Mesothelial cell of epicardium (in vitro differentiated cells): ENCODE measurements at regions not wholly inside any gene's neighbourhood (a gene's known extent, or its start where the extent isn't known, plus 50 kb on each side); places are given as distances from the start of the nearest gene placed in this dataset.

ENCODE experiments used
- DNase-seq, 2 experiments: peaks; one replicate each; pipeline ENCODE4 v3.0.0; 2021; ENCODE audit warnings: low spot score in 2 of 2; ENCODE audit not compliant: unreplicated experiment in 2 of 2
- H3K27ac Mint-ChIP-seq: 2 replicates; pipeline ENCODE4 v1.8.0; 2021; ENCODE audit warnings: mixed read lengths
- H3K27me3 Mint-ChIP-seq: 2 replicates; pipeline ENCODE4 v1.8.0; 2021; ENCODE audit warnings: low read depth, mixed read lengths
- H3K36me3 Mint-ChIP-seq: 2 replicates; pipeline ENCODE4 v1.8.0; 2021; ENCODE audit warnings: mixed read lengths
- H3K4me1 Mint-ChIP-seq: 2 replicates; pipeline ENCODE4 v1.8.0; 2021; ENCODE audit warnings: mixed read lengths
- H3K4me3 Mint-ChIP-seq: 2 replicates; pipeline ENCODE4 v1.8.0; 2021; ENCODE audit warnings: mild to moderate bottlenecking, moderate library complexity, mixed read lengths
- H3K9me3 Mint-ChIP-seq: 2 replicates; pipeline ENCODE4 v1.8.0; 2021; ENCODE audit warnings: mixed read lengths
- TF ChIP-seq, protein P1 (sequence below): fragments of 200-600 bp; sonication (generic); IDR thresholded peaks from one replicate; pipeline ENCODE4 v1.5.0; 2021; ENCODE audit warnings: antibody characterized with exemption; ENCODE audit not compliant: unreplicated experiment

DNA sequence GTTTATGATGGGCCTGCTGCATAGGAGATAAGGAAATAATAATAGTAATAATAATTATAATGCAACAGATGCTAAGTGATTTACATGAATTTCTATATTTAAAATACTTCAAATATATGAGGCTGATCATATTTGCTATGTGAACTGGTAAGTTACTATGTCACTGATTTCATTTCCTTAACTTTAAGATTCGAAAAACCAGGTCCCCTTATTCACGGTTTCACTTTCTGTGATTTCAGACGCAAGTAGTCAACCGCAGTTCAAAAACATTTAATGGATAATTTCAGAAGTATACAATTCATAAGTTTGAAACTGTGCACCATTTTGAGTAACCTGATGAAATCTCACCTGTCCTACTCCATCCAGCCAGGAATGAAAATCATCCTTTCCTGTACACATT is 1697.1 kb upstream of the LRRTM1 start:
- Mint-ChIP-seq H3K9me3 (no peaks in the 10 kb centered on the region), H3K4me1 (no peaks in the 10 kb centered on the region), H3K4me3 (no peak overlapping the region), H3K27me3 (no peaks in the 10 kb centered on the region), H3K36me3 (no peaks in the 10 kb centered on the region), H3K27ac (no peak overlapping the region)
- TF ChIP-seq, protein P1, sequence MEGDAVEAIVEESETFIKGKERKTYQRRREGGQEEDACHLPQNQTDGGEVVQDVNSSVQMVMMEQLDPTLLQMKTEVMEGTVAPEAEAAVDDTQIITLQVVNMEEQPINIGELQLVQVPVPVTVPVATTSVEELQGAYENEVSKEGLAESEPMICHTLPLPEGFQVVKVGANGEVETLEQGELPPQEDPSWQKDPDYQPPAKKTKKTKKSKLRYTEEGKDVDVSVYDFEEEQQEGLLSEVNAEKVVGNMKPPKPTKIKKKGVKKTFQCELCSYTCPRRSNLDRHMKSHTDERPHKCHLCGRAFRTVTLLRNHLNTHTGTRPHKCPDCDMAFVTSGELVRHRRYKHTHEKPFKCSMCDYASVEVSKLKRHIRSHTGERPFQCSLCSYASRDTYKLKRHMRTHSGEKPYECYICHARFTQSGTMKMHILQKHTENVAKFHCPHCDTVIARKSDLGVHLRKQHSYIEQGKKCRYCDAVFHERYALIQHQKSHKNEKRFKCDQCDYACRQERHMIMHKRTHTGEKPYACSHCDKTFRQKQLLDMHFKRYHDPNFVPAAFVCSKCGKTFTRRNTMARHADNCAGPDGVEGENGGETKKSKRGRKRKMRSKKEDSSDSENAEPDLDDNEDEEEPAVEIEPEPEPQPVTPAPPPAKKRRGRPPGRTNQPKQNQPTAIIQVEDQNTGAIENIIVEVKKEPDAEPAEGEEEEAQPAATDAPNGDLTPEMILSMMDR = no peak
- no peak for DNase-seq

DNA sequence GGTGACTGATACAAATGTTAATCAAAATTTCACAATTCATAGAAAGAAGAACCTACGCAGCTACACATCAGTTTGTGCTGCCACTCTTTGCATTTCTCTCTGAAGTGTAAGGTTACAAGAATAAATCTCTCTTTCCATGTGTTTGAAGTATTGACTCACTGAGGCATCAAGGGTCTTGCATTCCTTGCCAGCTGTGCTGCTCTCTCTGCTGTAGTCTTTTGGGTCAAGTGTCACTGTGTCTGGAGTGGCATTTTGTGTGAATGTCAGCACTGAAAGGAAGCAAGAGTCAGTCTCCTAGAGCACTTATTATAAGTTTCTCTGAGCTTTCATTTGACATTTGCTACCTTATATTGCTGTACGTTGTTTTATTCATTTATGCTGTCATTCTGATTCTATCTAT is 1696.1 kb upstream of the LRRTM1 start:
- Mint-ChIP-seq H3K9me3 (no peaks in the 10 kb centered on the region), H3K27ac (no peak overlapping the region), H3K36me3 (no peaks in the 10 kb centered on the region), H3K27me3 (no peaks in the 10 kb centered on the region), H3K4me1 (no peaks in the 10 kb centered on the region), H3K4me3 (no peak overlapping the region)
- TF ChIP-seq, protein P1 = no peak
- DNase-seq = no peak

DNA sequence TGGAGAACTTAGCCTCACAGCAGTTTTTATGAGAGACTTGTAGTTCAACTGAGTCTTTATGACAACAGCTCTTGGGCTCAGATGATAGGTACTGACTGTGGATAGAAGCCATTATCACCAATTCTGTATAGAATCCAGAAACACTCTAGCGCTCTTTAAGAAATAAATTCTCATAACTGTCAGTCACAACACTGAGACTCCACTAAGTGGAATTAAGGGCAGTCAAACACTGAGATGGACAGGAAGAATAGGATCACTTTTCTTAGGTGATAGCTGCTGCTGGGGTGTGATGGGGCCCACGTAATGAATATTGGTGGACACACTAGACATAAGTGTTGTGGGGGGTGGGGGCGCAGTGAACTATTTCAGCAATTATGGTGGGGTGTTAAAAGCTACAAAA is 1691.8 kb upstream of the LRRTM1 start:
- Mint-ChIP-seq H3K9me3 (peaks cover 7% of the 10 kb centered on the region), H3K4me1 (no peaks in the 10 kb centered on the region), H3K4me3 (no peak overlapping the region), H3K27me3 (no peaks in the 10 kb centered on the region), H3K27ac (no peak overlapping the region), H3K36me3 (no peaks in the 10 kb centered on the region)
- no peak for DNase-seq
- TF ChIP-seq, protein P1 = no peak

DNA sequence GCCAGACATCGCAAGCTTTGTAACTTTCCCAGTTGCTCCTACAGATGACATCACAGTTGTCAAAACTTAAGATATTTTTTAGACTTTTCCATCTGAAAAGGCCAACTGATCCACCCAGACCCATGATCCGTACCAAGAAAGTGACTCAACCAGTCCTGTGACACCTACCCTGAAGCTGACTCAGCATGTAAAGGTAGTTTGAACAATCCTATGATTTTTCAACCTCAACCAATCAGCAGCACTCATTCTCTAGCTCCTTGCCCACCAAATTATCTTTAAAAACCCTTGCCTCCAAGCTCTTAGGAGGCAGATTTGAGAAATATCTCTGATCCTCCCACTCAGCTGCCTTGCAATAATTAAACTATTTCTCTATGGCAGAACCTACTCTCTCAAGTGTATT is 1686.7 kb upstream of the LRRTM1 start:
- no peaks in the 10 kb centered on the region for H3K27me3 Mint-ChIP-seq
- no peaks in the 10 kb centered on the region for H3K36me3 Mint-ChIP-seq
- H3K9me3 Mint-ChIP-seq = peaks cover 10% of the 10 kb centered on the region
- H3K4me1 Mint-ChIP-seq = no peaks in the 10 kb centered on the region
- TF ChIP-seq, protein P1 = no peak
- DNase-seq = no peak
- H3K4me3 Mint-ChIP-seq = no peak overlapping the region
- no peak overlapping the region for H3K27ac Mint-ChIP-seq

DNA sequence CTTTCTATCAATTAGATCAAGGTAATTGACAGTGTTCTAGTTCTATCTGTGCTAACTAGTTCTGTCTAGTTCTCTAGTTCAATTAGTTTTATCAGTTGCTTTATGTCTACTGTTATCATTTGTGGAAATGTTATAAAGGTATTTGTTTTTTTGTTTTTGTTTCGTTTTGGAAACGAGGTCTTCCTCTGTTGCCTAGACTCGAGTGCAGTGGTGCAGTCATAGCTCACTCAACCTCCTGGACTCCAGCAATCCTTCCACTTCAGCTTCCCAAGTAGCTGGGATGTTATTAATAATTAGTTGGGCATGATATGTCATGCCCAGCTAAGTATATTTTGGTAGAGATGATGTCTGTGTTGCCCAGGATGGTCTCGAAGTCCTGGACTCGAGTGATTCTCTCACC is 1682.8 kb upstream of the LRRTM1 start:
- no peaks in the 10 kb centered on the region for H3K36me3 Mint-ChIP-seq
- no peak overlapping the region for H3K27ac Mint-ChIP-seq
- DNase-seq = no peak
- no peaks in the 10 kb centered on the region for H3K4me1 Mint-ChIP-seq
- H3K4me3 Mint-ChIP-seq = no peak overlapping the region
- peaks cover 13% of the 10 kb centered on the region for H3K9me3 Mint-ChIP-seq
- TF ChIP-seq, protein P1 = no peak
- no peaks in the 10 kb centered on the region for H3K27me3 Mint-ChIP-seq

DNA sequence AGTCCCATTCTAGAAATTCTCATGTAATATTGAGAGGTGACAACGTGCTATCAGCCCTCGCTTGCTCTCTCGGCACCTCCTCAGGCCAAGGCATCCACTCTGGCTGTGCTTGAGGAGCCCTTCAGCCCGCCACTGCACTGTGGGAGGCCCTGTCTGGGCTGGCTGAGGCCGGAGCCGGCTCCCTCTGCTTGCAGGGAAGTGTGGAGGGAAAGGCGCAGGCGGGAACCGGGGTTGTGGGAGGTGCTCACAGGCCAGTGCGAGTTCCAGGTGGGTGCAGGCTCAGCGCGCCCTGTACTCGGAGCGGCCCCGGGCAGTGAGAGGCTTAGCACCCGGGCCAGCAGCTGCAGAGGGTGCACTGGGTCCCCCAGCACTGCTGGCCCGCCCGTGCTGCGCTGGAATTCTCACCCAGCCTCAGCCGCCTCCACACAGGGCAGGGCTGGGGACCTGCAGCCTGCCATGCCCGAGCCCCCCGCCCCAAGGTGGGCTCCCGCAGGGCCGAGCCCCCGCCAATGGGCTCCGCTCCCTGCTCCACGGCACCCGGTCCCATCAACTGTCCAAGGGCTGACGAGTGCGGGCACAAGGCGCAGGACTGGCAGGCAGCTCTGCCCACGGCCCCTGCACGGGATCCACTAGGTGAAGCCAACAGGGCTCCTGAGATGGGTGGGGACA is 1680.6 kb upstream of the LRRTM1 start:
- Mint-ChIP-seq H3K36me3 (no peaks in the 10 kb centered on the region), H3K4me1 (no peaks in the 10 kb centered on the region), H3K27me3 (no peaks in the 10 kb centered on the region), H3K4me3 (no peak overlapping the region), H3K9me3 (peaks cover 4% of the 10 kb centered on the region), H3K27ac (no peak overlapping the region)
- TF ChIP-seq, protein P1 = no peak
- DNase-seq = no peak
